Muscle of arm (tissue), 1 donor: ENCODE measurements at regions not wholly inside any gene's neighbourhood (a gene's known extent, or its start where the extent isn't known, plus 50 kb on each side); places are given as distances from the start of the nearest gene placed in this dataset.

ENCODE experiments used
- DNase-seq: peaks from one replicate; pipeline ENCODE4 v3.0.0-alpha.2; 2013

GRCh38 chr20:40491009-40491590 is 197.9 kb downstream of the MAFB start:
- DNase-seq = no peak

GRCh38 chr20:40489886-40490285 is 199.2 kb downstream of the MAFB start:
- no peak for DNase-seq

GRCh38 chr20:40488401-40488800 is 200.6 kb downstream of the MAFB start:
- no peak for DNase-seq

- DNase-seq = no peak
These were observed 202.7 kb downstream of the MAFB start for GRCh38 chr20:40486297-40486696.

- no peak for DNase-seq
These were observed 207.1 kb downstream of the MAFB start for GRCh38 chr20:40481743-40482458.

GRCh38 chr20:40481337-40481736 is 207.7 kb downstream of the MAFB start:
- DNase-seq = peak; percentile 23

GRCh38 chr20:40477805-40478204 is 211.2 kb downstream of the MAFB start:
- DNase-seq = no peak

GRCh38 chr20:40476461-40476860 is 212.6 kb downstream of the MAFB start:
- DNase-seq = no peak

GRCh38 chr20:40472905-40473304 is 216.1 kb downstream of the MAFB start:
- DNase-seq = no peak

GRCh38 chr20:40471261-40471629 is 217.8 kb downstream of the MAFB start:
- no peak for DNase-seq

- peak; percentile 33 for DNase-seq
These were observed 218.4 kb downstream of the MAFB start for GRCh38 chr20:40470445-40471260.

GRCh38 chr20:40468759-40469158 is 220.3 kb downstream of the MAFB start:
- no peak for DNase-seq

- no peak for DNase-seq
These were observed 221.2 kb downstream of the MAFB start for GRCh38 chr20:40467703-40468411.

GRCh38 chr20:40467067-40467466 is 222.0 kb downstream of the MAFB start:
- DNase-seq = no peak

- no peak for DNase-seq
These were observed 224.3 kb downstream of the MAFB start for GRCh38 chr20:40464731-40465208.

GRCh38 chr20:40463171-40463570 is 225.9 kb downstream of the MAFB start:
- no peak for DNase-seq

- no peak for DNase-seq
These were observed 226.5 kb downstream of the MAFB start for GRCh38 chr20:40462566-40462965.

GRCh38 chr20:40459299-40459698 is 229.7 kb downstream of the MAFB start:
- DNase-seq = no peak

GRCh38 chr20:40457404-40457803 is 231.6 kb downstream of the MAFB start:
- DNase-seq = no peak

GRCh38 chr20:40452758-40453157 is 236.3 kb downstream of the MAFB start:
- DNase-seq = no peak

GRCh38 chr20:40451552-40451951 is 237.5 kb downstream of the MAFB start:
- DNase-seq = no peak

- DNase-seq = no peak
These were observed 238.9 kb downstream of the MAFB start for GRCh38 chr20:40449974-40450616.
